Spleen (tissue), 7 donors: ENCODE measurements at regions not wholly inside any gene's neighbourhood (a gene's known extent, or its start where the extent isn't known, plus 50 kb on each side); places are given as distances from the start of the nearest gene placed in this dataset.

Experiments used
- POLR2A ChIP-seq, 3 donors: fragments of 450-650 bp; IDR thresholded peaks; one replicate each; pipeline ENCODE4 v1.5.1; 2017; ENCODE audit warnings: antibody characterized with exemption in 3 of 3, mild to moderate bottlenecking in 1 of 3
- TF ChIP-seq, protein P1 (sequence below), 11 experiments: fragments of 200-600 bp in 7 of 11; fragments of 450-650 bp in 4 of 11; sonication (generic) in 4 of 11; IDR thresholded peaks in 8 of 11; conservative IDR thresholded peaks in 3 of 11; 1 replicate in 7 of 11; 2 replicates in 4 of 11; pipeline versions ENCODE4 v1.4.0 to v1.8.0; 2016 to 2021; ENCODE audit warnings: antibody characterized with exemption in 11 of 11, inconsistent platforms in 4 of 11, mild to moderate bottlenecking in 1 of 11
- donor health status: DM: no; HTN: no; CAD: no; lungs with moderate emphysema.
- donor health status: DM: no; HTN: no; CAD: no.
- donor health status: DM: no; HTN: no; CAD: no.

DNA sequence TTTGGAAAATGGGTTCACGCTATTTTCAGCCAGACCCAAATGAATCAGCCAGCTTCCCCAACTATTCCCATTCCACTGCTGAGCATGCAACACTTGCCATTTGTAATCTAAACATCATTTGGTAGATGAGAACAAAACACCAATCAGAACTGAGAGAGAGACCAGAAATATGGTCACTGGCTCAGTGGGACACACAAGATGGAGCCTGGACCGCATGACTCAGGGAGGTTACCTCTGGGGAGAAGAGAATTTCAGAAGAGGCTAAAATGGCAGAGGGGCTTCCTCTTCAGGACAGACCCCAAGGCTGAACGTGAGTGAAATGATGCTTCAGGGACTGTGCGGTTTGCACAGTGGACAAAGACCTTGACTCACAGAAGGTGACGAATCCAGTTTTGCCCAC, 126.6 kb downstream of the URB2 start:
- no peak for TF ChIP-seq POLR2A (IDR thresholded peaks at IDR 0.05)
- TF ChIP-seq, protein P1, sequence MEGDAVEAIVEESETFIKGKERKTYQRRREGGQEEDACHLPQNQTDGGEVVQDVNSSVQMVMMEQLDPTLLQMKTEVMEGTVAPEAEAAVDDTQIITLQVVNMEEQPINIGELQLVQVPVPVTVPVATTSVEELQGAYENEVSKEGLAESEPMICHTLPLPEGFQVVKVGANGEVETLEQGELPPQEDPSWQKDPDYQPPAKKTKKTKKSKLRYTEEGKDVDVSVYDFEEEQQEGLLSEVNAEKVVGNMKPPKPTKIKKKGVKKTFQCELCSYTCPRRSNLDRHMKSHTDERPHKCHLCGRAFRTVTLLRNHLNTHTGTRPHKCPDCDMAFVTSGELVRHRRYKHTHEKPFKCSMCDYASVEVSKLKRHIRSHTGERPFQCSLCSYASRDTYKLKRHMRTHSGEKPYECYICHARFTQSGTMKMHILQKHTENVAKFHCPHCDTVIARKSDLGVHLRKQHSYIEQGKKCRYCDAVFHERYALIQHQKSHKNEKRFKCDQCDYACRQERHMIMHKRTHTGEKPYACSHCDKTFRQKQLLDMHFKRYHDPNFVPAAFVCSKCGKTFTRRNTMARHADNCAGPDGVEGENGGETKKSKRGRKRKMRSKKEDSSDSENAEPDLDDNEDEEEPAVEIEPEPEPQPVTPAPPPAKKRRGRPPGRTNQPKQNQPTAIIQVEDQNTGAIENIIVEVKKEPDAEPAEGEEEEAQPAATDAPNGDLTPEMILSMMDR (IDR thresholded peaks at IDR 0.05 in 8 of 11, conservative IDR thresholded peaks at IDR 0.05 in 3 of 11): no peak
